WTC11 (cell line): ENCODE measurements at regions not wholly inside any gene's neighbourhood (a gene's known extent, or its start where the extent isn't known, plus 50 kb on each side); places are given as distances from the start of the nearest gene placed in this dataset.

Source experiments
- ATAC-seq: fragments of 200-7000 bp; cut with Tn5 transposase; 2 replicates; pipeline ENCODE4 v1.10.0; 2021; ENCODE audit warnings: mild to moderate bottlenecking, moderate library complexity
- CTCF ChIA-PET: fragments of 300-600 bp; sonication (Branson Sonifier 250); formaldehyde crosslinking; loops from one replicate; lab custom pipeline; 2021; ENCODE audit warnings: antibody characterized with exemption; lab: Charles Lee
- POLR2A ChIA-PET: fragments of 350-600 bp; sonication (Branson Sonifier 250); formaldehyde crosslinking; loops from one replicate; lab custom pipeline; 2021; ENCODE audit warnings: antibody characterized with exemption; lab: Charles Lee
- DNase-seq: peaks from one replicate; pipeline ENCODE4 v3.0.0; 2021; ENCODE audit warnings: low spot score
- H3K27ac Mint-ChIP-seq: 2 replicates; pipeline ENCODE4 v1.8.0; 2021; ENCODE audit warnings: mixed read lengths
- H3K27me3 Mint-ChIP-seq: 2 replicates; pipeline ENCODE4 v1.8.0; 2021; ENCODE audit warnings: low read depth, mild to moderate bottlenecking, moderate library complexity, mixed read lengths
- H3K36me3 Mint-ChIP-seq: 2 replicates; pipeline ENCODE4 v1.8.0; 2021; ENCODE audit warnings: mixed read lengths
- H3K4me1 Mint-ChIP-seq: 2 replicates; pipeline ENCODE4 v1.8.0; 2022; ENCODE audit warnings: mixed read lengths
- H3K4me3 Mint-ChIP-seq: 2 replicates; pipeline ENCODE4 v1.8.0; 2021; ENCODE audit warnings: mild to moderate bottlenecking, moderate library complexity, mixed read lengths
- H3K9me3 Mint-ChIP-seq: 2 replicates; pipeline ENCODE4 v1.8.0; 2021; ENCODE audit warnings: mixed read lengths
- ATF1 ChIP-seq: sonication (generic); formaldehyde crosslinking; IDR thresholded peaks from 2 replicates; pipeline ENCODE4 v1.8.1; 2023; ENCODE audit warnings: mild to moderate bottlenecking, moderate library complexity, missing genetic modification reagents
- ATF6 ChIP-seq: sonication (generic); formaldehyde crosslinking; IDR thresholded peaks from 2 replicates; pipeline ENCODE4 v1.8.1; 2023; ENCODE audit warnings: mild to moderate bottlenecking, missing genetic modification reagents
- CBFB ChIP-seq: sonication (generic); formaldehyde crosslinking; IDR thresholded peaks from 2 replicates; pipeline ENCODE4 v1.8.1; 2022; ENCODE audit warnings: mild to moderate bottlenecking, low read depth, missing genetic modification reagents
- ESRRA ChIP-seq: sonication (generic); formaldehyde crosslinking; IDR thresholded peaks from 2 replicates; pipeline ENCODE4 v1.8.1; 2022; ENCODE audit warnings: mild to moderate bottlenecking, missing genetic modification reagents, borderline replicate concordance
- FOXJ3 ChIP-seq: sonication (generic); formaldehyde crosslinking; IDR thresholded peaks from 2 replicates; pipeline ENCODE4 v1.9.0; 2021; ENCODE audit warnings: missing genetic modification reagents, mild to moderate bottlenecking, borderline replicate concordance
- GABPB1 ChIP-seq: sonication (generic); formaldehyde crosslinking; IDR thresholded peaks from 2 replicates; pipeline ENCODE4 v1.8.1; 2023; ENCODE audit warnings: mild to moderate bottlenecking, missing genetic modification reagents
- HMGXB4 ChIP-seq: sonication (generic); formaldehyde crosslinking; IDR thresholded peaks from 2 replicates; pipeline ENCODE4 v1.8.1; 2023; ENCODE audit warnings: mild to moderate bottlenecking, moderate library complexity, missing genetic modification reagents
- JAZF1 ChIP-seq: fragments of 250-450 bp; sonication (Bioruptor Pico); IDR thresholded peaks from 2 replicates; pipeline ENCODE4 v1.9.0; 2021; ENCODE audit warnings: moderate library complexity, mild to moderate bottlenecking, inconsistent platforms
- MYBL2 ChIP-seq: sonication (generic); formaldehyde crosslinking; IDR thresholded peaks from 2 replicates; pipeline ENCODE4 v1.8.1; 2023; ENCODE audit warnings: mild to moderate bottlenecking, moderate library complexity, missing genetic modification reagents
- NR1H2 ChIP-seq: sonication (generic); formaldehyde crosslinking; IDR thresholded peaks from 2 replicates; pipeline ENCODE4 v1.9.0; 2021; ENCODE audit warnings: mild to moderate bottlenecking, moderate library complexity, missing genetic modification reagents
- PRDM15 ChIP-seq: sonication (generic); formaldehyde crosslinking; IDR thresholded peaks from 2 replicates; pipeline ENCODE4 v1.8.0; 2022; ENCODE audit warnings: missing genetic modification reagents
- PREB ChIP-seq: sonication (generic); formaldehyde crosslinking; IDR thresholded peaks from 2 replicates; pipeline ENCODE4 v1.8.1; 2022; ENCODE audit warnings: mild to moderate bottlenecking, missing genetic modification reagents, moderate library complexity, borderline replicate concordance
- SOX15 ChIP-seq: fragments of 250-450 bp; sonication (Bioruptor Pico); IDR thresholded peaks from 2 replicates; pipeline ENCODE4 v1.9.0; 2021; ENCODE audit warnings: mild to moderate bottlenecking
- SP1 ChIP-seq: sonication (generic); formaldehyde crosslinking; conservative IDR thresholded peaks from 2 replicates; pipeline ENCODE4 v1.8.1; 2022; ENCODE audit warnings: missing genetic modification reagents
- TEAD1 ChIP-seq: sonication (generic); formaldehyde crosslinking; IDR thresholded peaks from 2 replicates; pipeline ENCODE4 v1.8.0; 2022; ENCODE audit warnings: mild to moderate bottlenecking, missing genetic modification reagents
- ZNF219 ChIP-seq: sonication (generic); formaldehyde crosslinking; IDR thresholded peaks from 2 replicates; pipeline ENCODE4 v1.8.0; 2023; ENCODE audit warnings: missing genetic modification reagents, mild to moderate bottlenecking, borderline replicate concordance
- ZNF425 ChIP-seq: fragments of 250-450 bp; sonication (Bioruptor Pico); conservative IDR thresholded peaks from 2 replicates; pipeline ENCODE4 v1.9.0; 2021; ENCODE audit warnings: mild to moderate bottlenecking
- TF ChIP-seq, protein P1 (sequence below): fragments of 250-450 bp; sonication (Bioruptor Pico); IDR thresholded peaks from 2 replicates; pipeline ENCODE4 v1.9.0; 2021; ENCODE audit warnings: mild to moderate bottlenecking

GRCh38 chr1:58356402-58356801, 190.1 kb downstream of the OMA1 start:
- ChIA-PET POLR2A (no interaction called here), CTCF (interaction anchor here (0.6 kb wide), 1 partner anchor 48 kb away, joined by 3 read pairs; no protein-coding TSS in a partner anchor)
- no peak for ATAC-seq
- Mint-ChIP-seq H3K27ac (no peak overlapping the region), H3K4me3 (no peak overlapping the region), H3K4me1 (peaks cover 26% of the 10 kb centered on the region), H3K36me3 (no peaks in the 10 kb centered on the region), H3K27me3 (no peaks in the 10 kb centered on the region; the same call in 1 of the 2 replicates), H3K9me3 (peaks cover 1% of the 10 kb centered on the region)
- DNase-seq = no peak
- TF ChIP-seq ATF6 (CRISPR knock-in tag) = no peak

- no peak for TF ChIP-seq ATF1 (CRISPR knock-in tag)
- TF ChIP-seq ZNF425 (CRISPR knock-in tag) = no peak
- no peak for TF ChIP-seq TEAD1 (CRISPR knock-in tag)
- no peak for TF ChIP-seq MYBL2 (CRISPR knock-in tag)
- no peak for TF ChIP-seq FOXJ3 (CRISPR knock-in tag)
- no peak for TF ChIP-seq SP1
- TF ChIP-seq CBFB = no peak
- TF ChIP-seq NR1H2 = no peak
- TF ChIP-seq SOX15 = no peak
- no peak for TF ChIP-seq ESRRA (CRISPR knock-in tag)
- no peak for TF ChIP-seq ZNF219 (CRISPR knock-in tag)
- no peak for TF ChIP-seq PRDM15 (CRISPR knock-in tag)
- Mint-ChIP-seq H3K36me3 (peaks cover 4% of the 10 kb centered on the region; the same call in 1 of the 2 replicates), H3K27ac (no peak overlapping the region), H3K27me3 (no peaks in the 10 kb centered on the region; the same call in 1 of the 2 replicates), H3K9me3 (peaks cover 17% of the 10 kb centered on the region), H3K4me1 (peaks cover 17% of the 10 kb centered on the region), H3K4me3 (no peak overlapping the region)
- no peak for ATAC-seq
- ChIA-PET POLR2A (no interaction called here), CTCF (interaction anchor here (0.6 kb wide), 1 partner anchor 9 kb away, joined by 3 read pairs; no protein-coding TSS in a partner anchor)
- no peak for DNase-seq
These were observed 193.4 kb downstream of the OMA1 start for GRCh38 chr1:58353168-58353567.

DNA sequence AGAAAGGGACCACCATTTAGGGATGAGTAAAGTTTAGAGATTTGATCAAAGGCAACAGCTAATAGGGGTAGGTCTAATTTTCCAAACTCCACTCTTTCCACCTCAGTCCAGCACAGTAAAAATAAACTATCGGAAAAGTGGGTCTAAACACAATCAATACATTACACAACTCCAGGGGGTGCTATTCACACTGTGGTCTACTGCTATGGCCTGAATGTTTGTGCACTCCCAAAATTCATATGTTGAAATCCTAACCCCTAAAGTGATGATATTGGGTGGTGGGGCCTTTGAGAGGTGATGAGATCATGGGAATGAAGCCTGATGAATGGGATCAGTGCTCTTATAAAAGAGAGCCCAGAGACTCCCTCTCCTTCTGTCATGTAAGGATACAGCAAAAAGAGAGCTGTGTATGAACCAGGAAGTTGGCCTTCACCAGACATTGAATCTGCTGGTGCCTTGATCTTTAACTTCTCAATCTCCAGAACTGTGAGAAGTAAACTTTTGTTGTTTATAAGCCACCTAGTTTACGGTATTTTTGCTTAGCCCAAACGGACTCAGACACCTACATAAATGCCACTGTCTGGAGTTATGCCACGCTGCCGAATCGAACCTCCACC, 193.9 kb downstream of the OMA1 start:
- H3K27me3 Mint-ChIP-seq = no peaks in the 10 kb centered on the region; the same call in 1 of the 2 replicates
- H3K4me3 Mint-ChIP-seq = no peak overlapping the region
- H3K36me3 Mint-ChIP-seq = peaks cover 4% of the 10 kb centered on the region; the same call in 1 of the 2 replicates
- peaks cover 17% of the 10 kb centered on the region for H3K9me3 Mint-ChIP-seq
- ChIA-PET CTCF (interaction anchor here (0.6 kb wide), 1 partner anchor 10 kb away, joined by 3 read pairs; no protein-coding TSS in a partner anchor), POLR2A (no interaction called here)
- no peak overlapping the region for H3K27ac Mint-ChIP-seq
- peaks cover 11% of the 10 kb centered on the region for H3K4me1 Mint-ChIP-seq
- no peak for ATAC-seq
- DNase-seq = no peak
- TF ChIP-seq PREB (no peak), GABPB1 (CRISPR knock-in tag) (no peak), HMGXB4 (CRISPR knock-in tag) (no peak), JAZF1 (CRISPR knock-in tag) (no peak), ESRRA (CRISPR knock-in tag) (no peak)
- TF ChIP-seq, protein P1, sequence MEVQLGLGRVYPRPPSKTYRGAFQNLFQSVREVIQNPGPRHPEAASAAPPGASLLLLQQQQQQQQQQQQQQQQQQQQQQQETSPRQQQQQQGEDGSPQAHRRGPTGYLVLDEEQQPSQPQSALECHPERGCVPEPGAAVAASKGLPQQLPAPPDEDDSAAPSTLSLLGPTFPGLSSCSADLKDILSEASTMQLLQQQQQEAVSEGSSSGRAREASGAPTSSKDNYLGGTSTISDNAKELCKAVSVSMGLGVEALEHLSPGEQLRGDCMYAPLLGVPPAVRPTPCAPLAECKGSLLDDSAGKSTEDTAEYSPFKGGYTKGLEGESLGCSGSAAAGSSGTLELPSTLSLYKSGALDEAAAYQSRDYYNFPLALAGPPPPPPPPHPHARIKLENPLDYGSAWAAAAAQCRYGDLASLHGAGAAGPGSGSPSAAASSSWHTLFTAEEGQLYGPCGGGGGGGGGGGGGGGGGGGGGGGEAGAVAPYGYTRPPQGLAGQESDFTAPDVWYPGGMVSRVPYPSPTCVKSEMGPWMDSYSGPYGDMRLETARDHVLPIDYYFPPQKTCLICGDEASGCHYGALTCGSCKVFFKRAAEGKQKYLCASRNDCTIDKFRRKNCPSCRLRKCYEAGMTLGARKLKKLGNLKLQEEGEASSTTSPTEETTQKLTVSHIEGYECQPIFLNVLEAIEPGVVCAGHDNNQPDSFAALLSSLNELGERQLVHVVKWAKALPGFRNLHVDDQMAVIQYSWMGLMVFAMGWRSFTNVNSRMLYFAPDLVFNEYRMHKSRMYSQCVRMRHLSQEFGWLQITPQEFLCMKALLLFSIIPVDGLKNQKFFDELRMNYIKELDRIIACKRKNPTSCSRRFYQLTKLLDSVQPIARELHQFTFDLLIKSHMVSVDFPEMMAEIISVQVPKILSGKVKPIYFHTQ (CRISPR knock-in tag) = no peak
